HG02973 (cell line): ENCODE measurements at regions not wholly inside any gene's neighbourhood (a gene's known extent, or its start where the extent isn't known, plus 50 kb on each side); places are given as distances from the start of the nearest gene placed in this dataset.
"Not testable (repeated sequence)": the region's sequence is repeated elsewhere in the genome, so short reads cannot be mapped to it uniquely, and the experiment has no call there.

Experiments used
- ATAC-seq: cut with Tn5 transposase; IDR thresholded peaks from one replicate; pipeline ENCODE4 v1.9.1; 2021; ENCODE audit warnings: moderate library complexity; ENCODE audit not compliant: unreplicated experiment

- ATAC-seq: no peak
Observed at GRCh38 chr1:194786027-194786426, 1599.6 kb upstream of the B3GALT2 start.

DNA sequence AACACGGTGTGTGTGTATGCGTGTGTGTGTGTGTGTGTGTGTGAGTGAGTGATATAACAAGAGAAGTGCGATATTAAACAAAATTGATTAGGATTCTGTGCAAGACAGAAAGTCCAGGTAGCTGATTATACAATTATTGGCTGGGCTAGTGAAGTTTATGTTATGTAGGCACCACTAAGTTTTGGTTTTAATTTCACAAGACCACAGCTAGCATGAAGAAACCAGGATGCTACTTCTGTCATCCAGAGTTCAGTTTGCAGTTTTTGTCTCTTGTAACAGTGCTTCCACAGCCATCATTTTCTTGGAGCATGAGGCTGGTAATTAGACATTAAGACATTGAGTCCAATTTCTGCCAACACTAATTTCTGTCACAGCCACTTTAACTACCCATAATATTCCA, 1590.2 kb upstream of the B3GALT2 start:
- ATAC-seq: no peak

- ATAC-seq: peak; percentile 47
Observed at GRCh38 chr1:194774535-194774934, 1588.1 kb upstream of the B3GALT2 start.

GRCh38 chr1:194755241-194755994, 1569.0 kb upstream of the B3GALT2 start:
- ATAC-seq: no peak

DNA sequence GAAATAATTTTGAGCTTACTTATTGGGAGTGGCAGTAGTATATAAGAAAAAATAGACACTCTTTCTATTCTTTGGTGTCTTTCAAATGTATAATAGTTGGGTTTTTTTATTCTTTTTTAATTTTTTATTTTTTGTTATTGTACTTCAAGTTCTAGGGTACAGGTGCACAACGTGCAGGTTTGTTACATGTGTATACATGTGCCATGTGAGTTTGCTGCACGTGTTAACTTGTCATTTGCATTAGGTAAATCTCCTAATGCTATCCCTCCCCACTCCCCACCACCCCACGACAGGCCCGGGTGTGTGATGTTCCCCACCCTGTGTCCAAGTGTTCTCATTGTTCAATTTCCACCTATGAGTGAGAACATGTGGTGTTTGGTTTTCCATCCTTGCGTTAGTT, 1552.4 kb upstream of the B3GALT2 start:
- not testable (repeated sequence) for ATAC-seq

GRCh38 chr1:194734970-194735369, 1548.6 kb upstream of the B3GALT2 start:
- ATAC-seq: no peak

DNA sequence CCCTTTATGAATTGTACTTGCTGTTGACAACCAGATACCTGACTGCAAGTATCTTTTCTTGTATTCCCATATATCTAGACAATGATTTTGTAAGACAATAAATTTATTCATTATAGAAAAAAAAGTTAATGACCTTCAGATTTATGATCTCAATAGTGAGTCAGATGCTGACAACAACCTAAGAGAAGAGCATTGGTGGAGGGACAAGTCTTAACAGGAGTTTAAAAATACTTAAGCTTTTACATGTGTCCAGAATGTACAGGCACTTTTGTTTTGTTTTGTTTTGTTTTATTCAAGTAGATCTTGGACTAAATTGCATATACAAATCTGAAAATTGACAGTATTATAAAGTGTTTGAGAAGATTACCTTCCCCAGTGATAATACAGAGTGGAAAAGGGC, 1544.6 kb upstream of the B3GALT2 start:
- no peak for ATAC-seq

DNA sequence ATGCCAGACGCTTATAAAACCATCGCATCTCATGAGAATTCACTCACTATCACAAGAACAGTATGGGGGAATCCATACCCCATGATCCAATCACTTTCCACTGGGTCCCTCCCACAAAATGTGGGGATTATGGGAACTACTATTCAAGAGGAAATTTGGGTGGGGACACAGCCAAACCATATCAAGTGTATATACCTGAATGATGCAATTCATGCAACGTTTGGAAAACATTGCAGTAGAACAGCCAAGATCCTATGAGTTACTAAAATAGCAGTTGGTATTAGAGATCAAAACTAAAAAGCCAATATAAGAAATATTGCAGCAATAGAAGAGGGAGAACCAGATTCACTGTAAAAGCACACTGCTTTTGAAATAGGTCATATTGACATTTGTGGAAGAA, 1543.9 kb upstream of the B3GALT2 start:
- no peak for ATAC-seq

- no peak for ATAC-seq
Observed at GRCh38 chr1:194723067-194723466, 1536.7 kb upstream of the B3GALT2 start.

DNA sequence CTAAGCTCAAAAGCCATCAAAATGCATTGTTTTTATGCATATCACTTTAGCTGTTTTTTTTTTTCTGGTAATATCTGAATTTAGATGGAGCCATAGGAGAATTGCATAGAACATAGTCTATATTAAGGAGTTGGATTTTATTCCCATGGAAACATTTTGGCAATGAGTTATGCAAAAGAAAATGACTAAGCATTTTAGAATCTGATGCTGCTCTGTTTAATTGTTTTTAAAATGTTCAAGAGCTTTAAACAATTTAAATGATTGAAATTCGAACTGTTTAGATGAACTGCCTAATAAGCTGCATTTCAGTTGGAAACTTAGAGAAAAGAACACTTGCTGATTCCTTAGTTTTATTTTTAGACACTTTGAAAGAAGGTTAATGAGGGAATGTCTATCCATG, 1531.5 kb upstream of the B3GALT2 start:
- no peak for ATAC-seq

- no peak for ATAC-seq
Observed at GRCh38 chr1:194717334-194717733, 1530.9 kb upstream of the B3GALT2 start.

GRCh38 chr1:194710671-194711070, 1524.3 kb upstream of the B3GALT2 start:
- no peak for ATAC-seq

DNA sequence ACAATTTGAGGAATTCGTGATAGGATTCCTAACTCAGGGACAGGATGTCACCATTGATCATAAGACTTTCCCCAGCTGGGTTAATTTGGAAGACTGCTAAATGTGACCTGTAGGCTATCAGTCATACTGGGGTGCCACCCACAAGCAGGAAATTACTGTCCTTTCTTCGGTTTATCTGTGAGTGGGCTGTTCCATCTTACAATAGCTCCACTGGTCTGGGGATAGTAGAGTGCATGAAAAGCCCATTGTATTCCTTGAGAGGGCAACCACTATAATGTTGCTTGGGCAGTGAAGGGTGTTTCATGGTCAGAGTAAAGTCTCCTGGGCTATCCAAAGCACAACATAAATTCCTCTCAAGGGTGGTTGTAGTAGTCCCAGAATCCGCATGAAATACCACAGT, 1523.0 kb upstream of the B3GALT2 start:
- ATAC-seq: no peak

DNA sequence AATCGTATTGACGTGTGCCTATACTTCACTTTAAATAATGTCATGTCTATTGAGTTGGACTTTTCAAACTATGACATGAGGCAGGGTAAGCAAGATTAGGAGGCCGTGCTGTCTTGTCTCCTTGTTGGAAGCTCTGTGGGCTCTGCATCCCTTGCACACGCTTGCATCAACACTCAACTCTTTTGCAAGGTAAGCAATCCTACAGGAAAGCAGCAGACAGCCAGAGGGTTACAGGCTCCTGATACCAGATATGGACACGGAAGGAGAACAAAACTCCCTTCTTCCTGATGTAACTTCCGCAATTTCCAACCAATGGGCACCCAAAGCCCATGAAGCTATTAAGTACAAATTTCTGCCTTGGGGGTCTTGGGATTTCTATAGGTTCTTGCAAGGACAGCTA, 1520.7 kb upstream of the B3GALT2 start:
- ATAC-seq: no peak

DNA sequence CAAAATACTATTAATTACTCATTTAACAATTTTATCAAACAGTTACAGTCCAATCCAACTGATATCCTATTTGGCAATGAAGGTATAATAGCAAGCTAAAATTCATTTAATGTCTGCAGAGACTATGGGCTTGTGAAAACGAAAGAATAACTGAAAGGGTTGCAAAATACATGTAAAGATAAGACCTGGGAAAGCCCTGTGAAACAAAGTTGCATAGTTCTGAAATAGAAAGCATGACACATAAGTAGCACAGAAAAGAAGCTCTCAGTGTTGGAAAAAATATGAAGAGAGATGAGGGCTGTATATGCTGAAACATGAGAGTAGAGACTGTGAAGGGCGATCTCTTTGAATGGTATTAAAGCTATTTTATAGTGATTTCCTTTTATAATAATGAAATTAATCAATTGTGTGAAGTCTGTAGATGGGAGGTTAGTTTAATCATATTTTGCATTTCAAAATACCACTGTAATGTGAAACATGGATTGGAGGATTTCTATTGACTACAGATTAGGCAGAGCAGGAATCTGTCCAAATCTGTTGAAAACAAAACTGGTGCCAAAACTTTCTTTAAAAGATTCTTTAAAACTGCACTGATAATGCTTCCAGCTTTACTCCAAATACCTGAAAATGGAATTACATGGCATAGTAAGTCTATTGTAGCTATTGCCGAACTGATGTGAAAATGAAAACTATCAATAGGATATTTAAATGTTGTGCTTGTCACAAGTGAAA, 1518.9 kb upstream of the B3GALT2 start:
- peak; percentile 90 for ATAC-seq

GRCh38 chr1:194698908-194699318, 1512.5 kb upstream of the B3GALT2 start:
- ATAC-seq: no peak

- ATAC-seq: no peak
Observed at GRCh38 chr1:194693244-194693643, 1506.8 kb upstream of the B3GALT2 start.

- ATAC-seq: no peak
Observed at GRCh38 chr1:194684636-194685035, 1498.2 kb upstream of the B3GALT2 start.

- no peak for ATAC-seq
Observed at GRCh38 chr1:194658090-194658439, 1471.7 kb upstream of the B3GALT2 start.

- no peak for ATAC-seq
Observed at GRCh38 chr1:194654956-194655355, 1468.5 kb upstream of the B3GALT2 start.

DNA sequence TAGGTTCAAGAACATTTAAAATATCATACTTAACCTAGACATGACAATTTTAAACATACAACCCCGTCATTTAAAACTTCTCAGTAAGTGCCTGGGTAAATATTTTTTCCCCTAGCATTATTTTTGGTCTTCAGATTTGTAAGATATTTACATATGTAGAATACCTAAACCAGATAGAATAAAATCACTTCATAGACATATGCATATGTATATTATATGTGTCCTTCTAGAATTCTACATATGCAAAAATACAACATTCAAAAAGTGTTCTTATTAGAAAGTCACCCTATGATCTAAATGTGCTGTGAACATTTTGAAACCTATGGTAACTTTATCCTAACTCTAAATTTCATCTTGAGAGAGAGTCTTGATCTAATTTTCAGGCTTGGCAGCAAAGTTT, 1467.0 kb upstream of the B3GALT2 start:
- ATAC-seq: no peak

- ATAC-seq: no peak
Observed at GRCh38 chr1:194647118-194647517, 1460.7 kb upstream of the B3GALT2 start.

DNA sequence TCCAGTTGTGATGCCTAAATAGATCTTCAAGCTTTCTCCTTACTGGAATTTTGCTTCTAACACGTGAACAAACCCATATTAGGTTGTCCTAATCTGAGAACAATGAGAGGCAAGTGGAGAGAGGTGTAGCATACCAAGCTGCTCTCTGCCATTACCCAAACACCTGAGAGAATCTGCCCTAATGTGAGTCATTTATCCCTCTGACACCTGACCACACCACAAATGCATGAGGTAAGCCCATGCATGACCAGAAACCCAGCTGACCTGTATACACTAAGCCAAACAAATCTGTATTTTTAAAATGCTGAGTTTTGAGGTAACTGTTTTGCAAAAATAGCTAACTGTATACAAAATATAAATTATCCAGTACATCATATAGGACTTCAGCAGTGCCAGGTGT, 1458.1 kb upstream of the B3GALT2 start:
- ATAC-seq: peak; percentile 60
